ENCODE measurements at regions not wholly inside any gene's neighbourhood (a gene's known extent, or its start where the extent isn't known, plus 50 kb on each side); places are given as distances from the start of the nearest gene placed in this dataset.

- DNase-seq (ENCODE audit: low spot score) = no peak
- H3K4me3 ChIP-seq = no peak overlapping the region
- TF ChIP-seq, protein P1, sequence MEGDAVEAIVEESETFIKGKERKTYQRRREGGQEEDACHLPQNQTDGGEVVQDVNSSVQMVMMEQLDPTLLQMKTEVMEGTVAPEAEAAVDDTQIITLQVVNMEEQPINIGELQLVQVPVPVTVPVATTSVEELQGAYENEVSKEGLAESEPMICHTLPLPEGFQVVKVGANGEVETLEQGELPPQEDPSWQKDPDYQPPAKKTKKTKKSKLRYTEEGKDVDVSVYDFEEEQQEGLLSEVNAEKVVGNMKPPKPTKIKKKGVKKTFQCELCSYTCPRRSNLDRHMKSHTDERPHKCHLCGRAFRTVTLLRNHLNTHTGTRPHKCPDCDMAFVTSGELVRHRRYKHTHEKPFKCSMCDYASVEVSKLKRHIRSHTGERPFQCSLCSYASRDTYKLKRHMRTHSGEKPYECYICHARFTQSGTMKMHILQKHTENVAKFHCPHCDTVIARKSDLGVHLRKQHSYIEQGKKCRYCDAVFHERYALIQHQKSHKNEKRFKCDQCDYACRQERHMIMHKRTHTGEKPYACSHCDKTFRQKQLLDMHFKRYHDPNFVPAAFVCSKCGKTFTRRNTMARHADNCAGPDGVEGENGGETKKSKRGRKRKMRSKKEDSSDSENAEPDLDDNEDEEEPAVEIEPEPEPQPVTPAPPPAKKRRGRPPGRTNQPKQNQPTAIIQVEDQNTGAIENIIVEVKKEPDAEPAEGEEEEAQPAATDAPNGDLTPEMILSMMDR (IDR thresholded peaks at IDR 0.05) = no peak
- no peak overlapping the region for H3K27ac ChIP-seq
Measured at GRCh38 chr4:43886196-43886595, 562.4 kb downstream of the KCTD8 start.

DNA sequence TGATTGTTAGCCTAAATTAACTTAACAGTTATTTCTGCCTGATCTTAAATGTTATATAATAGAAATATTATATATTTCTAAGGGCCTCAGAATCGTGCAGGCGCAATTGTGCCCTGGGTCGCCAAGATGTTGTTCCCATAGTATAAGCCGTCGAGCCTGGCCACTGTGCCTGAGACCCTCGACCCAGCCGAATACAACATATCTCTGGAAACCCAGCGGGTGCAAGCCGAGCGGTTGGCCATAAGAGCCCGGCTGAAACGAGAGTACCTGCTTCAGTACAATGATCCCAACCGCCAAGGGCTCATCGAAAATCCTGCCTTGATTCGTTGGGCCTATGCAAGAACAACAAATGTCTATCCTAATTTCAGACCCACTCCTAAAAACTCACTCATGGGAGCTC is 549.8 kb downstream of the KCTD8 start:
- no peak overlapping the region for H3K4me3 ChIP-seq
- TF ChIP-seq, protein P1 (IDR thresholded peaks at IDR 0.05) = no peak
- H3K27ac ChIP-seq = no peak overlapping the region
- no peak for DNase-seq (ENCODE audit: low spot score)

- TF ChIP-seq, protein P1 (IDR thresholded peaks at IDR 0.05) = no peak
- Histone ChIP-seq H3K27ac (no peak overlapping the region), H3K4me3 (no peak overlapping the region)
- no peak for DNase-seq (ENCODE audit: low spot score)
Measured at GRCh38 chr4:43903456-43903855, 545.2 kb downstream of the KCTD8 start.

DNA sequence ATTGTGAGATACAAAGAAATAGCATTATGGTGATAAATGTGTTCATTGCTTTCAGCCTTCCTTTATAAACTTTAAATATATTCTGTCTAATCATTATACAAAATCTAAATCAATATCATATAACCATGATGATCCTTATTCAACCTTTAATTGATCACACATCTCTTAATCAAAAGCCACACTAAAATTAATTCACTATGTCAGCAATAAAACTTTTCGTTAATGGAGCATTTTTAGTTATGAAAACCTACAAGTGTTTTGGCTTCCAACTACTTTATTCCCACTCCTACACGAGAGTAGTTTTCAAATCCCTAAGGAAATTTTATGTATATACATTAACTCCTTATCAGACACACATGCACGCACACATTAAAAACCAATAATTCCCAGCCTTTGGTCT is 530.2 kb downstream of the KCTD8 start:
- TF ChIP-seq, protein P1 (IDR thresholded peaks at IDR 0.05) = no peak
- DNase-seq (ENCODE audit: low spot score) = no peak
- no peak overlapping the region for H3K27ac ChIP-seq
- H3K4me3 ChIP-seq = no peak overlapping the region

GRCh38 chr4:43932448-43932847 is 516.2 kb downstream of the KCTD8 start:
- TF ChIP-seq, protein P1 (IDR thresholded peaks at IDR 0.05) = no peak
- DNase-seq (ENCODE audit: low spot score) = no peak
- Histone ChIP-seq H3K27ac (no peak overlapping the region), H3K4me3 (no peak overlapping the region)

GRCh38 chr4:43943998-43944397 is 504.6 kb downstream of the KCTD8 start:
- no peak overlapping the region for H3K27ac ChIP-seq
- no peak overlapping the region for H3K4me3 ChIP-seq
- DNase-seq (ENCODE audit: low spot score) = no peak
- TF ChIP-seq, protein P1 (IDR thresholded peaks at IDR 0.05) = no peak

GRCh38 chr4:43959976-43960375 is 488.6 kb downstream of the KCTD8 start:
- no peak for DNase-seq (ENCODE audit: low spot score)
- H3K27ac ChIP-seq = no peak overlapping the region
- H3K4me3 ChIP-seq = no peak overlapping the region
- TF ChIP-seq, protein P1 (IDR thresholded peaks at IDR 0.05) = no peak

Data from coronary artery (tissue), 2 donors.